ENCODE measurements at regions not wholly inside any gene's neighbourhood (a gene's known extent, or its start where the extent isn't known, plus 50 kb on each side); places are given as distances from the start of the nearest gene placed in this dataset.

DNA sequence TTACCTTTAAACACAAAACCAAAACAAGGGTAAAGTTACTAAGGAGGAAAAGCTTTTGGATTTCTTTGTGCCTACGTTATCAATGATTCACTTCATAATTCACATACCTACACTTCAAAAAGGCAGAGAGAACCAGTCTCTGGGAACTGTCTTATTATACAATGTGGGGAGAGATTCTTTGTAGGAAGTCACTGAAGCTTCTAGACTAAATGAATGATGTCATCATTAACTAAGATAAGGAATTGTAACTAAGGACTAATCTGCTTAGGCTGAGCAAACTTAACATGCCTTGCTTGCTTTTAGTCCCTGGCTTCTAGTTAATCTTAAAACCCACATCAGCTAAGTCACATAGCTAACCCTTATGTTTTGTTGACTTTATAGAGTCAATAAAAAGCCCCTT lies 771.2 kb downstream of the NXPH1 start:
- no peak for TF ChIP-seq EZH2phosphoT487 (IDR thresholded peaks at IDR 0.05; ENCODE audit: low read length)
- TF ChIP-seq, protein P1, sequence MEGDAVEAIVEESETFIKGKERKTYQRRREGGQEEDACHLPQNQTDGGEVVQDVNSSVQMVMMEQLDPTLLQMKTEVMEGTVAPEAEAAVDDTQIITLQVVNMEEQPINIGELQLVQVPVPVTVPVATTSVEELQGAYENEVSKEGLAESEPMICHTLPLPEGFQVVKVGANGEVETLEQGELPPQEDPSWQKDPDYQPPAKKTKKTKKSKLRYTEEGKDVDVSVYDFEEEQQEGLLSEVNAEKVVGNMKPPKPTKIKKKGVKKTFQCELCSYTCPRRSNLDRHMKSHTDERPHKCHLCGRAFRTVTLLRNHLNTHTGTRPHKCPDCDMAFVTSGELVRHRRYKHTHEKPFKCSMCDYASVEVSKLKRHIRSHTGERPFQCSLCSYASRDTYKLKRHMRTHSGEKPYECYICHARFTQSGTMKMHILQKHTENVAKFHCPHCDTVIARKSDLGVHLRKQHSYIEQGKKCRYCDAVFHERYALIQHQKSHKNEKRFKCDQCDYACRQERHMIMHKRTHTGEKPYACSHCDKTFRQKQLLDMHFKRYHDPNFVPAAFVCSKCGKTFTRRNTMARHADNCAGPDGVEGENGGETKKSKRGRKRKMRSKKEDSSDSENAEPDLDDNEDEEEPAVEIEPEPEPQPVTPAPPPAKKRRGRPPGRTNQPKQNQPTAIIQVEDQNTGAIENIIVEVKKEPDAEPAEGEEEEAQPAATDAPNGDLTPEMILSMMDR (IDR thresholded peaks at IDR 0.05; ENCODE audit: low read length): no peak

Data from MM.1S (cell line).